ENCODE measurements at regions not wholly inside any gene's neighbourhood (a gene's known extent, or its start where the extent isn't known, plus 50 kb on each side); places are given as distances from the start of the nearest gene placed in this dataset.
"Not testable (repeated sequence)": the region's sequence is repeated elsewhere in the genome, so short reads cannot be mapped to it uniquely, and the experiment has no call there.

DNA sequence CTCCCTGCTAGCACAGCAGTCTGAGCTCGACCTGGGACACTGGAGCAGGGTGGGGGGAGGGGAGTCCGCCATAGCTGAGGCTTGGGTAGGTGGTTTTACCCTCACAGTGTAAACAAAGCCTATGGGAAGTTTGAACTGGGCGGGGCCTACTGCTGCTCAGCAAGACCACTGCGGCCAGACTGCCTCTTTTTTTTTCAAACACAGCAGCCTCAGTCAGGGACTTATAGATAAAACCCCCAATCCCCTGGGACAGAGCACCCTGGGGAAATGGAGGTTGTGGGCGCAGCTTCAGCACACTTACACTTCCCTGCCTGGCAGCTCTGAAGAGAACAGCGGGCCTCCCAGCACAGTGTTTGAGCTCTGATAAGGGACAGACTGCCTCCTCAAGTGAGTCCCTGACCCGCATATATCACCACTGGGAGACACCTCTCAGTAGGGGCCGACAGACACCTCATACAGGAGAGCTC lies 151.1 kb upstream of the APC start:
- H2AFZ ChIP-seq (ENCODE audit: low read length), result no peak overlapping the region
- no peak for TF ChIP-seq CTCF (IDR thresholded peaks at IDR 0.05; ENCODE audit: extremely low read depth, low read depth, low read length)
- no peaks in the 10 kb centered on the region for H3K27me3 ChIP-seq (ENCODE audit: insufficient read depth, low read length)
- no peaks in the 10 kb centered on the region for H3K36me3 ChIP-seq (ENCODE audit: insufficient read depth, low read length)
- no peak overlapping the region for H3K4me2 ChIP-seq (ENCODE audit: insufficient read depth, low read length)
- H4K20me1 ChIP-seq (ENCODE audit: insufficient read depth, low read length), result no peaks in the 10 kb centered on the region
- H3K79me2 ChIP-seq (ENCODE audit: insufficient read depth, low read length), result no peaks in the 10 kb centered on the region
- H3K4me1 ChIP-seq (ENCODE audit: insufficient read depth, low read length), result no peaks in the 10 kb centered on the region
- H3K4me3 ChIP-seq (ENCODE audit: insufficient read depth, low read length), result no peak overlapping the region
- no peaks in the 10 kb centered on the region for H3K9me3 ChIP-seq (ENCODE audit: low read depth, low read length)
- no peak for DNase-seq (ENCODE audit: insufficient read length, low spot score, missing footprints)
- no peak overlapping the region for H3K27ac ChIP-seq (ENCODE audit: low read depth, low read length)

GRCh38 chr5:112590858-112591257 lies 146.8 kb upstream of the APC start:
- not testable (repeated sequence) for H4K20me1 ChIP-seq (ENCODE audit: insufficient read depth, low read length); H3K27me3 ChIP-seq (ENCODE audit: insufficient read depth, low read length); H3K79me2 ChIP-seq (ENCODE audit: insufficient read depth, low read length); H3K4me2 ChIP-seq (ENCODE audit: insufficient read depth, low read length); H2AFZ ChIP-seq (ENCODE audit: low read length); H3K4me1 ChIP-seq (ENCODE audit: insufficient read depth, low read length); H3K9me3 ChIP-seq (ENCODE audit: low read depth, low read length); H3K27ac ChIP-seq (ENCODE audit: low read depth, low read length); H3K4me3 ChIP-seq (ENCODE audit: insufficient read depth, low read length); DNase-seq (ENCODE audit: insufficient read length, low spot score, missing footprints); H3K36me3 ChIP-seq (ENCODE audit: insufficient read depth, low read length)

GRCh38 chr5:112594095-112594850 lies 143.4 kb upstream of the APC start:
- Histone ChIP-seq H3K4me2 (ENCODE audit: insufficient read depth, low read length) (no peak overlapping the region), H3K36me3 (ENCODE audit: insufficient read depth, low read length) (no peaks in the 10 kb centered on the region), H3K79me2 (ENCODE audit: insufficient read depth, low read length) (no peaks in the 10 kb centered on the region), H3K27ac (ENCODE audit: low read depth, low read length) (no peak overlapping the region), H4K20me1 (ENCODE audit: insufficient read depth, low read length) (no peaks in the 10 kb centered on the region), H3K4me3 (ENCODE audit: insufficient read depth, low read length) (no peak overlapping the region), H3K9me3 (ENCODE audit: low read depth, low read length) (no peaks in the 10 kb centered on the region), H3K27me3 (ENCODE audit: insufficient read depth, low read length) (peaks cover 6% of the 10 kb centered on the region), H3K4me1 (ENCODE audit: insufficient read depth, low read length) (no peaks in the 10 kb centered on the region), H2AFZ (ENCODE audit: low read length) (no peak overlapping the region)
- TF ChIP-seq CTCF (IDR thresholded peaks at IDR 0.05; ENCODE audit: extremely low read depth, low read depth, low read length), result no peak
- no peak for DNase-seq (ENCODE audit: insufficient read length, low spot score, missing footprints)

- no peak for DNase-seq (ENCODE audit: insufficient read length, low spot score, missing footprints)
- H3K4me3 ChIP-seq (ENCODE audit: insufficient read depth, low read length), result no peak overlapping the region
- H3K4me2 ChIP-seq (ENCODE audit: insufficient read depth, low read length), result no peak overlapping the region
- H3K27me3 ChIP-seq (ENCODE audit: insufficient read depth, low read length), result peaks cover 6% of the 10 kb centered on the region
- no peaks in the 10 kb centered on the region for H3K36me3 ChIP-seq (ENCODE audit: insufficient read depth, low read length)
- H3K4me1 ChIP-seq (ENCODE audit: insufficient read depth, low read length), result no peaks in the 10 kb centered on the region
- no peak overlapping the region for H2AFZ ChIP-seq (ENCODE audit: low read length)
- no peaks in the 10 kb centered on the region for H4K20me1 ChIP-seq (ENCODE audit: insufficient read depth, low read length)
- H3K27ac ChIP-seq (ENCODE audit: low read depth, low read length), result no peak overlapping the region
- H3K9me3 ChIP-seq (ENCODE audit: low read depth, low read length), result no peaks in the 10 kb centered on the region
- no peaks in the 10 kb centered on the region for H3K79me2 ChIP-seq (ENCODE audit: insufficient read depth, low read length)
- TF ChIP-seq CTCF (IDR thresholded peaks at IDR 0.05; ENCODE audit: extremely low read depth, low read depth, low read length), result no peak
Measured at GRCh38 chr5:112594941-112595340, 142.7 kb upstream of the APC start.

Measured in osteoblast (primary cell).